Thymus (tissue), 11 donors: ENCODE measurements at regions not wholly inside any gene's neighbourhood (a gene's known extent, or its start where the extent isn't known, plus 50 kb on each side); places are given as distances from the start of the nearest gene placed in this dataset.

Experiments
- DNase-seq, 9 donors: peaks; one replicate each; pipeline ENCODE4 v3.0.0-alpha.2; 2013; ENCODE audit warnings: low spot score in 9 of 9, low read depth in 6 of 9, missing footprints in 1 of 9
- H3K27ac ChIP-seq, 2 donors: one replicate each; pipeline ENCODE4 v1.5.1; 2013; ENCODE audit warnings: control low read depth in 1 of 2, low read depth in 1 of 2, low read length in 1 of 2, mild to moderate bottlenecking in 1 of 2, moderate library complexity in 1 of 2
- H3K27me3 ChIP-seq, 2 donors: one replicate each; pipeline ENCODE4 v1.5.1; 2013; ENCODE audit warnings: low read length in 1 of 2; ENCODE audit not compliant: control insufficient read depth in 2 of 2, insufficient read depth in 1 of 2
- H3K36me3 ChIP-seq, 2 donors: one replicate each; pipeline ENCODE4 v1.5.1; 2013; ENCODE audit warnings: low read length in 1 of 2, mild to moderate bottlenecking in 1 of 2, moderate library complexity in 1 of 2; ENCODE audit not compliant: control insufficient read depth in 2 of 2, insufficient read depth in 2 of 2
- H3K4me1 ChIP-seq, 2 donors: one replicate each; pipeline ENCODE4 v1.5.1; 2013; ENCODE audit warnings: low read length in 2 of 2; ENCODE audit not compliant: control insufficient read depth in 2 of 2, insufficient read depth in 2 of 2
- H3K4me3 ChIP-seq, 2 donors: one replicate each; pipeline ENCODE4 v1.5.1; 2013; ENCODE audit warnings: low read length in 2 of 2, control low read depth in 1 of 2, mild to moderate bottlenecking in 1 of 2
- H3K9me3 ChIP-seq, 2 donors: one replicate each; pipeline ENCODE4 v1.5.1; 2013; ENCODE audit warnings: low read length in 1 of 2, mild to moderate bottlenecking in 1 of 2; ENCODE audit not compliant: control insufficient read depth in 2 of 2, insufficient read depth in 1 of 2
- WGBS: extraction: QIAGEN DNeasy Blood & Tissue Kit; methylation state at CpG from one replicate; pipeline ENCODE4 v1.1.7; 2013; 5-methylcytosine and 5-hydroxymethylcytosine counted together
- donor health status: healthy.

DNA sequence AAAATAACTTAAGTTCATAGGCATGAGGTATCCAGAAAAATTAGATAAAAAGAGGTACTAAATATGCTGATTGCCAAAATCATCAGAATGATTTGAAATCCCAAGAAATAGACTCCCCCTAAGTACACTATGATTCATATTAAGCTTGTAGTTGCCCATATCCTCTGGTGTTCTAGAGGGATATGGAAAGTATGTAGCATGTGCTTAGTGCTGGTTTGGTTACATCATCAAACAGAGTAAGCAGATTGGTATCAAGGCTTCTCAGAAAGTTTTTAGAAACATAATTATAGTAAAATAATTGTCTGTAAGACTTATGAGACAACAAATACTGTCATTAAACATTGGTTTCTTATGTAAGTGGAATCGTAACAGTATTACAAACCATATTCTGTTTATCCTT, 166.4 kb downstream of the FAXC start:
- H3K27me3 ChIP-seq: no peaks in the 10 kb centered on the region
- no peak overlapping the region for H3K4me3 ChIP-seq
- no peaks in the 10 kb centered on the region for H3K36me3 ChIP-seq
- no peak overlapping the region for H3K27ac ChIP-seq
- no peaks in the 10 kb centered on the region for H3K9me3 ChIP-seq
- DNase-seq: no peak
- H3K4me1 ChIP-seq: no peaks in the 10 kb centered on the region
- WGBS: 93% methylated on average over 1 of the region's 1 CpG

- H3K36me3 ChIP-seq: no peaks in the 10 kb centered on the region
- H3K27ac ChIP-seq: no peak overlapping the region
- H3K4me1 ChIP-seq: no peaks in the 10 kb centered on the region
- H3K4me3 ChIP-seq: no peak overlapping the region
- H3K27me3 ChIP-seq: no peaks in the 10 kb centered on the region
- no peak for DNase-seq
- WGBS: 96% methylated on average over 1 of the region's 1 CpG
- H3K9me3 ChIP-seq: no peaks in the 10 kb centered on the region
These were observed 168.3 kb downstream of the FAXC start for GRCh38 chr6:99181174-99181573.

GRCh38 chr6:99178168-99178567, 171.3 kb downstream of the FAXC start:
- DNase-seq: no peak
- Histone ChIP-seq H3K27ac (no peak overlapping the region), H3K9me3 (no peaks in the 10 kb centered on the region), H3K36me3 (no peaks in the 10 kb centered on the region), H3K4me1 (no peaks in the 10 kb centered on the region), H3K4me3 (no peak overlapping the region), H3K27me3 (no peaks in the 10 kb centered on the region)
- WGBS: 78% methylated on average over 2 of the region's 2 CpGs

DNA sequence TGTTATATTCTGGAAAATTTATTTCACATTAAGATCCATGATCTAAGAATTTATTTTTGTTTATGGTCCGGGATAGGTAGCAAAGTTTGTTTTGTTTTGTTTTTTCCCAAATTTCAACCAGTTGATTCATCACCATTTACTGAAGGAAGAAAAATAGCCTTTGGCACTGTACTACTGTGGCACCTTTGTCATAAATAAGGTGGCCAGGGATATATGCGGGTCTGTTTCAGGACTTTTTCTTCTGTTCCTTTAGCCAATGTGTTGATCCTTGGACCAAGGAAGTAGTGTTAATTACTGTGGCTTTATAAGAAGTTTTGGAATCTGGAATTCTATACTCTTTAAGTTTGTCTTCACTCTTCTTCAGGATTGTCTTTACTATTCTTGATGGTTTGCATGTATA, 171.7 kb downstream of the FAXC start:
- Histone ChIP-seq H3K27me3 (no peaks in the 10 kb centered on the region), H3K36me3 (no peaks in the 10 kb centered on the region), H3K27ac (no peak overlapping the region)

DNA sequence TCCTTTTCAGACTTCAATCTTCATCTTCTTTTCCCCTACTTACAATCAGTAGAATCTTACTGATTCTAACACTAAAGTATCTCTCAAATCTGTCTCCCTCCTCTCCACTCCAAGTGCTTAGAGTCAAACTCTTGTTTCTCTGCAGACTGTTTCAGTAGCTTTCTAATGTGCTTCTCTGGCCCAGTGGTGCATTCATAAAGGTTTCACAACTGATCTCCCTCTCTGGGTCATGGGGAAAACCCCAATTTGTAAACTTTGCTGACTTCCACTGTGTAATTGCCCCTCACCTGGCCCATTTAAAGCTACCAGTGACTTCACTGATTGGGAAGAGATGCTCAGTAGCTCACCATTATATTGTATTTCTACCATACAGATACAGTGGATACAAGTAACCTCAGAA, 183.6 kb downstream of the FAXC start:
- Histone ChIP-seq H3K4me3 (no peak overlapping the region), H3K4me1 (no peaks in the 10 kb centered on the region), H3K36me3 (no peaks in the 10 kb centered on the region), H3K27me3 (no peaks in the 10 kb centered on the region), H3K27ac (no peak overlapping the region), H3K9me3 (no peaks in the 10 kb centered on the region)
- no peak for DNase-seq

More for the DNA sequence above, 171.7 kb downstream of the FAXC start:
- Histone ChIP-seq H3K4me1 (no peaks in the 10 kb centered on the region), H3K9me3 (no peaks in the 10 kb centered on the region), H3K4me3 (no peak overlapping the region)
- no peak for DNase-seq
- WGBS: 98% methylated on average over 2 of the region's 2 CpGs

- no peaks in the 10 kb centered on the region for H3K4me1 ChIP-seq
- H3K9me3 ChIP-seq: no peaks in the 10 kb centered on the region
- H3K27me3 ChIP-seq: no peaks in the 10 kb centered on the region
- no peaks in the 10 kb centered on the region for H3K36me3 ChIP-seq
- H3K4me3 ChIP-seq: no peak overlapping the region
- no peak overlapping the region for H3K27ac ChIP-seq
- DNase-seq: no peak
- WGBS: 20% methylated on average over 3 of the region's 3 CpGs
These were observed 197.2 kb downstream of the FAXC start for GRCh38 chr6:99152347-99152643.

- H3K4me1 ChIP-seq: no peaks in the 10 kb centered on the region
- H3K27me3 ChIP-seq: no peaks in the 10 kb centered on the region
- peak in 6 of 9 donors; percentile 3 to 39 (median 8) for DNase-seq
- H3K36me3 ChIP-seq: no peaks in the 10 kb centered on the region
- no peaks in the 10 kb centered on the region for H3K9me3 ChIP-seq
- H3K4me3 ChIP-seq: no peak overlapping the region
- no peak overlapping the region for H3K27ac ChIP-seq
- 53% methylated on average over 11 of the region's 11 CpGs for whole genome bisulfite sequencing
These were observed 197.7 kb downstream of the FAXC start for GRCh38 chr6:99151634-99152346.

GRCh38 chr6:99148761-99149160, 200.7 kb downstream of the FAXC start:
- WGBS: 81% methylated on average over 2 of the region's 2 CpGs
- Histone ChIP-seq H3K36me3 (no peaks in the 10 kb centered on the region), H3K27ac (no peak overlapping the region), H3K9me3 (no peaks in the 10 kb centered on the region), H3K27me3 (no peaks in the 10 kb centered on the region), H3K4me3 (no peak overlapping the region), H3K4me1 (no peaks in the 10 kb centered on the region)
- DNase-seq: no peak

GRCh38 chr6:99148111-99148510, 200.4 kb upstream of the FBXL4 start:
- no peaks in the 10 kb centered on the region for H3K4me1 ChIP-seq
- no peak for DNase-seq
- H3K27ac ChIP-seq: no peak overlapping the region
- no peaks in the 10 kb centered on the region for H3K27me3 ChIP-seq
- WGBS: 85% methylated on average over 2 of the region's 2 CpGs
- no peaks in the 10 kb centered on the region for H3K36me3 ChIP-seq
- H3K4me3 ChIP-seq: no peak overlapping the region
- H3K9me3 ChIP-seq: no peaks in the 10 kb centered on the region

DNA sequence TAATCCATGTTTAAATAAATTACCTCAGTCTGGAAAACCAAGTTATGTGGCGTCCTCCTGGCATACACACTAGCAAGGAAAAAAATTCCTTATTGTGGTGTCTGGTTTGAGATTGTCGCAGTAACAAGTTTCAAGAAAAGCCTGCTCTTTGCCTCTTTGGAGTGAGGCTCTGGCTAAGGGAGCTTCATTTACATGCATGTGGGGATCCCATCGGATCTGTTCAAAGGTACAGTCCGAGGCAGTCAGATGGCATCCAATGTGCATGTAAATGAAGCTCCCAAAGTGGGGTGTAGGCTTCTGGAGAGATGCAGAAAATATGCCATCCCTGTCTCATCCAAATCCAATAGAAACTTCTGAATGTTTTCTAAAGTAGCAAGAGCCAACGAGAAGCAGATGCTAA, 199.5 kb upstream of the FBXL4 start:
- Histone ChIP-seq H3K4me3 (no peak overlapping the region), H3K36me3 (no peaks in the 10 kb centered on the region), H3K27me3 (no peaks in the 10 kb centered on the region), H3K27ac (no peak overlapping the region), H3K9me3 (no peaks in the 10 kb centered on the region), H3K4me1 (no peaks in the 10 kb centered on the region)
- no peak for DNase-seq
- WGBS: 86% methylated on average over 5 of the region's 5 CpGs
